Natural killer cell (primary cell): ENCODE measurements at regions not wholly inside any gene's neighbourhood (a gene's known extent, or its start where the extent isn't known, plus 50 kb on each side); places are given as distances from the start of the nearest gene placed in this dataset.
A peak's percentile ranks its signal among the peaks of the same experiment; 100 is the strongest.
"Not testable (repeated sequence)": the region's sequence is repeated elsewhere in the genome, so short reads cannot be mapped to it uniquely, and the experiment has no call there.

Experiments used
- ATAC-seq, 3 donors: fragments of 150-1000 bp in 2 of 3; fragments of 200-7000 bp in 1 of 3; cut with Tn5 transposase; 1 replicate in 1 of 3; 2 replicates in 2 of 3; pipeline ENCODE4 v1.10.0; 2021; ENCODE audit warnings: mild to moderate bottlenecking in 2 of 3, moderate library complexity in 2 of 3
- DNase-seq, 2 donors: peaks; one replicate each; pipeline versions ENCODE4 v3.0.0 to v3.0.0-alpha.2; 2013 to 2021; ENCODE audit warnings: mixed read lengths in 1 of 2
- H3K27ac ChIP-seq: one replicate; pipeline ENCODE4 v1.5.1; 2013; ENCODE audit warnings: mild to moderate bottlenecking, low read length
- H3K27me3 ChIP-seq: one replicate; pipeline ENCODE4 v1.6.1; 2013; ENCODE audit warnings: low read length; ENCODE audit not compliant: control insufficient read depth, insufficient read depth
- H3K36me3 ChIP-seq: one replicate; pipeline ENCODE4 v1.6.1; 2013; ENCODE audit warnings: low read length; ENCODE audit not compliant: control insufficient read depth, insufficient read depth
- H3K4me1 ChIP-seq: one replicate; pipeline ENCODE4 v1.6.1; 2013; ENCODE audit warnings: low read length; ENCODE audit not compliant: control insufficient read depth, insufficient read depth
- H3K4me3 ChIP-seq: one replicate; pipeline ENCODE4 v1.5.1; 2013; ENCODE audit warnings: low read length
- H3K9me3 ChIP-seq: one replicate; pipeline ENCODE4 v1.6.1; 2013; ENCODE audit warnings: low read length; ENCODE audit not compliant: control insufficient read depth, insufficient read depth
- H3K27ac Mint-ChIP-seq, 2 donors: one replicate each; pipeline ENCODE4 v1.8.0; 2022; ENCODE audit warnings: mild to moderate bottlenecking in 2 of 2, mixed read lengths in 2 of 2, moderate library complexity in 1 of 2
- H3K27me3 Mint-ChIP-seq, 2 donors: one replicate each; pipeline ENCODE4 v1.8.0; 2022; ENCODE audit warnings: low read depth in 2 of 2, mixed read lengths in 2 of 2
- H3K36me3 Mint-ChIP-seq: one replicate; pipeline ENCODE4 v1.8.0; 2022; ENCODE audit warnings: mixed read lengths
- H3K4me1 Mint-ChIP-seq, 2 donors: one replicate each; pipeline ENCODE4 v1.8.0; 2022; ENCODE audit warnings: mixed read lengths in 2 of 2
- H3K4me3 Mint-ChIP-seq: one replicate; pipeline ENCODE4 v1.8.0; 2022; ENCODE audit warnings: mild to moderate bottlenecking, moderate library complexity, mixed read lengths
- H3K9me3 Mint-ChIP-seq, 2 donors: one replicate each; pipeline ENCODE4 v1.8.0; 2022; ENCODE audit warnings: mixed read lengths in 2 of 2
- CTCF ChIP-seq: fragments of 200-600 bp; IDR thresholded peaks from one replicate; pipeline ENCODE4 v1.8.0; 2022; ENCODE audit warnings: antibody characterized with exemption
- WGBS: methylation state at CpG from one replicate; pipeline ENCODE4 v1.1.7; 2013; ENCODE audit warnings: missing lambda C conversion rate; ENCODE audit not compliant: insufficient coverage; 5-methylcytosine and 5-hydroxymethylcytosine counted together
- intact Hi-C: fragments of 100-400 bp; cut with micrococcal nuclease; formaldehyde crosslinking; loops from one replicate; pipeline ENCODE4 v1.14.2; 2022

- Histone ChIP-seq H3K27me3 (no peaks in the 10 kb centered on the region), H3K9me3 (no peaks in the 10 kb centered on the region), H3K4me1 (no peaks in the 10 kb centered on the region), H3K4me3 (no peak overlapping the region), H3K27ac (no peak overlapping the region), H3K36me3 (peaks cover 13% of the 10 kb centered on the region)
- intact Hi-C loops, result no loop called here
- no peaks in the 10 kb centered on the region for H3K27me3 Mint-ChIP-seq
- H3K4me1 Mint-ChIP-seq, result peaks cover 31 to 47% of the 10 kb centered on the region in 2 donors
- no peak overlapping the region for H3K27ac Mint-ChIP-seq
- H3K9me3 Mint-ChIP-seq, result no peaks in the 10 kb centered on the region
- no peak overlapping the region for H3K4me3 Mint-ChIP-seq
- DNase-seq (no peak), ATAC-seq (no peak)
- 43% methylated on average over 1 of the region's 2 CpGs for WGBS
- peaks cover 10% of the 10 kb centered on the region for H3K36me3 Mint-ChIP-seq
- TF ChIP-seq CTCF, result no peak
Measured at GRCh38 chr5:18736051-18736398, 1101.8 kb downstream of the TAF11L14 start.

GRCh38 chr5:18736736-18737135 is 1102.5 kb downstream of the TAF11L14 start:
- H3K9me3 Mint-ChIP-seq, H3K4me1 ChIP-seq, ATAC-seq, DNase-seq, H3K9me3 ChIP-seq, H3K27me3 ChIP-seq, H3K4me3 ChIP-seq, H3K4me3 Mint-ChIP-seq, intact Hi-C loops, H3K27me3 Mint-ChIP-seq, H3K27ac ChIP-seq: not testable (repeated sequence)
- 94% methylated on average over 7 of the region's 7 CpGs for WGBS
- Mint-ChIP-seq H3K36me3 (peaks cover 10% of the 10 kb centered on the region), H3K4me1 (peaks cover 39 to 48% of the 10 kb centered on the region in 2 donors), H3K27ac (peak overlapping the region in 1 of 2 donors; percentile 58)
- H3K36me3 ChIP-seq, result peaks cover 13% of the 10 kb centered on the region

GRCh38 chr5:18740301-18740700 is 1106.0 kb downstream of the TAF11L14 start:
- Mint-ChIP-seq H3K4me3 (peak overlapping the region; percentile 56), H3K9me3 (no peaks in the 10 kb centered on the region), H3K27ac (peak overlapping the region; percentile 72 to 98), H3K36me3 (no peaks in the 10 kb centered on the region), H3K4me1 (peaks cover 64 to 65% of the 10 kb centered on the region in 2 donors), H3K27me3 (no peaks in the 10 kb centered on the region)
- Histone ChIP-seq H3K27ac (no peak overlapping the region), H3K4me1 (peaks cover 28% of the 10 kb centered on the region), H3K9me3 (no peaks in the 10 kb centered on the region), H3K4me3 (no peak overlapping the region), H3K36me3 (no peaks in the 10 kb centered on the region), H3K27me3 (no peaks in the 10 kb centered on the region)
- no peak for DNase-seq
- intact Hi-C loops, result no loop called here
- TF ChIP-seq CTCF, result no peak
- no peak for ATAC-seq

GRCh38 chr5:18742830-18743229 is 1108.6 kb downstream of the TAF11L14 start:
- H3K36me3 ChIP-seq, result no peaks in the 10 kb centered on the region
- TF ChIP-seq CTCF, result no peak
- Mint-ChIP-seq H3K27ac (peak overlapping the region; percentile 98), H3K4me1 (peaks cover 71 to 75% of the 10 kb centered on the region in 2 donors), H3K4me3 (peak overlapping the region; percentile 59), H3K9me3 (no peaks in the 10 kb centered on the region), H3K27me3 (no peaks in the 10 kb centered on the region), H3K36me3 (no peaks in the 10 kb centered on the region)
- no peak for ATAC-seq
- H3K9me3 ChIP-seq, result no peaks in the 10 kb centered on the region
- H3K4me1 ChIP-seq, result peaks cover 32% of the 10 kb centered on the region
- no peak overlapping the region for H3K27ac ChIP-seq
- no peak for DNase-seq
- no peak overlapping the region for H3K4me3 ChIP-seq
- intact Hi-C loops, result no loop called here
- H3K27me3 ChIP-seq, result no peaks in the 10 kb centered on the region
- 84% methylated on average over 7 of the region's 7 CpGs for WGBS
